ENCODE measurements at regions not wholly inside any gene's neighbourhood (a gene's known extent, or its start where the extent isn't known, plus 50 kb on each side); places are given as distances from the start of the nearest gene placed in this dataset.

GRCh38 chr18:55850904-55851303 lies 262.9 kb upstream of the TCF4 start:
- no peak for DNase-seq (ENCODE audit: low read depth in 1 of 2, low spot score in 2 of 2)
- Histone ChIP-seq H4K8ac (ENCODE audit: extremely low read depth, insufficient read depth, low read length) (no peak overlapping the region), H3K4me2 (ENCODE audit: insufficient read depth in 1 of 2, low read depth in 2 of 2, low read length in 2 of 2) (no peak overlapping the region), H3K23ac (ENCODE audit: insufficient read length) (no peak overlapping the region), H3K14ac (ENCODE audit: insufficient read length) (no peak overlapping the region), H3K4me3 (ENCODE audit: extremely low read depth in 1 of 4, insufficient read depth in 2 of 4, low read depth in 3 of 4, low read length in 4 of 4) (no peak overlapping the region), H2AK5ac (ENCODE audit: low read depth, low read length) (no peak overlapping the region), H3K56ac (replicated peaks; ENCODE audit: insufficient read length, low read depth, low read length) (no peak overlapping the region), H3K9me3 (ENCODE audit: insufficient read depth in 2 of 2, low read depth in 1 of 2, low read length in 1 of 2) (no peaks in the 10 kb centered on the region), H3K36me3 (ENCODE audit: control insufficient read depth in 2 of 4, insufficient read depth in 4 of 4, low read length in 3 of 4) (no peaks in the 10 kb centered on the region), H2BK20ac (ENCODE audit: low read length) (no peak overlapping the region), H4K5ac (ENCODE audit: insufficient read length, low read depth, low read length) (no peak overlapping the region), H2BK12ac (ENCODE audit: low read depth, low read length) (no peak overlapping the region), H4K20me1 (replicated peaks in 1 of 2; ENCODE audit: control insufficient read depth in 1 of 2, insufficient read depth in 2 of 2, low read length in 2 of 2) (no peaks in the 10 kb centered on the region), H3K27ac (ENCODE audit: low read depth, low read length) (no peak overlapping the region), H3K23me2 (ENCODE audit: low read depth, low read length) (no peaks in the 10 kb centered on the region), H3K27me3 (replicated peaks in 1 of 4; ENCODE audit: control insufficient read depth in 3 of 4, extremely low read depth in 1 of 4, insufficient read depth in 3 of 4, low read length in 3 of 4) (no peaks in the 10 kb centered on the region), H3K4ac (replicated peaks; ENCODE audit: insufficient read length, low read depth, low read length) (no peak overlapping the region), H2AFZ (ENCODE audit: low read length) (no peak overlapping the region), H2BK120ac (replicated peaks; ENCODE audit: low read depth, low read length) (no peak overlapping the region), H4K91ac (replicated peaks; ENCODE audit: insufficient read length, low read length) (no peak overlapping the region), H2BK15ac (ENCODE audit: low read length) (no peak overlapping the region), H3K9ac (replicated peaks in 1 of 4; ENCODE audit: extremely low read depth in 1 of 4, low read depth in 3 of 4, low read length in 3 of 4) (no peak overlapping the region), H3K4me1 (replicated peaks in 1 of 4; ENCODE audit: control insufficient read depth in 3 of 4, insufficient read depth in 4 of 4, low read length in 3 of 4) (no peaks in the 10 kb centered on the region; a peak in 1 of 7 replicates), H3K18ac (ENCODE audit: extremely low read depth, low read length) (no peak overlapping the region), H3K79me2 (ENCODE audit: control insufficient read depth in 1 of 2, insufficient read depth in 2 of 2, low read length in 2 of 2) (no peaks in the 10 kb centered on the region), H3K79me1 (ENCODE audit: low read depth, low read length) (no peaks in the 10 kb centered on the region), H2BK5ac (ENCODE audit: low read depth, low read length) (no peak overlapping the region)
- CTCF ChIA-PET (ENCODE audit: partially characterized antibody), result interaction anchor here (1.3 to 1.8 kb wide), 3 partner anchors 10 to 13 kb away, joined by 4 to 11 read pairs (median 6); no protein-coding TSS in a partner anchor
- POLR2A ChIA-PET (ENCODE audit: partially characterized antibody), result interaction anchor here (0.6 kb wide), 1 partner anchor 147 kb away, joined by 3 read pairs; no protein-coding TSS in a partner anchor
- 92% methylated on average over 8 of the region's 8 CpGs; no CpG with 5 or more reads in 1 of the 2 experiments for WGBS, 2 experiments (ENCODE audit: extremely low coverage in 1 of 2, insufficient coverage in 1 of 2, insufficient read length in 1 of 2, insufficient replicate concordance in 2 of 2, low coverage in 1 of 2, low lambda C conversion rate in 2 of 2, missing lambda C conversion rate in 1 of 2)
- FAIRE-seq, result no peak
- TF ChIP-seq TCF12 (IDR thresholded peaks at IDR 0.05; ENCODE audit: low read depth, low read length) (no peak), BACH1 (IDR thresholded peaks at IDR 0.05; ENCODE audit: low read length) (no peak), SIRT6 (IDR thresholded peaks at IDR 0.05; ENCODE audit: low read length) (no peak), POU5F1 (IDR thresholded peaks at IDR 0.05; ENCODE audit: low read depth, low read length) (no peak), CTCF (IDR thresholded peaks at IDR 0.05; ENCODE audit: control extremely low read depth in 1 of 3, insufficient read depth in 1 of 3, low read depth in 1 of 3, low read length in 3 of 3) (no peak), EP300 (IDR thresholded peaks at IDR 0.05; ENCODE audit: borderline replicate concordance in 1 of 2, low read depth in 2 of 2, low read length in 2 of 2) (no peak), SUZ12 (IDR thresholded peaks at IDR 0.05; ENCODE audit: low read length) (no peak), TAF7 (optimal IDR thresholded peaks at IDR 0.05; ENCODE audit: borderline replicate concordance, low read depth, low read length) (no peak), POLR2A (IDR thresholded peaks at IDR 0.05; ENCODE audit: control extremely low read depth in 1 of 2, low read depth in 2 of 2, low read length in 2 of 2) (no peak), JUN (IDR thresholded peaks at IDR 0.05; ENCODE audit: low read depth, low read length) (no peak), FOSL1 (IDR thresholded peaks at IDR 0.05; ENCODE audit: insufficient read depth, low read depth, low read length) (no peak), EZH2 (IDR thresholded peaks at IDR 0.05; ENCODE audit: low read depth, low read length, severe bottlenecking) (no peak), TAF1 (IDR thresholded peaks at IDR 0.05; ENCODE audit: low read depth, low read length) (no peak)

All from H1 (cell line).